CD8-positive, alpha-beta memory T cell (primary cell): ENCODE measurements at regions not wholly inside any gene's neighbourhood (a gene's known extent, or its start where the extent isn't known, plus 50 kb on each side); places are given as distances from the start of the nearest gene placed in this dataset.
A peak's percentile ranks its signal among the peaks of the same experiment; 100 is the strongest.

Source experiments
- CTCF ChIA-PET: fragments of 350-600 bp; sonication (Branson Sonifier 250); formaldehyde crosslinking; loops from one replicate; lab custom pipeline; 2021; ENCODE audit warnings: antibody characterized with exemption; lab: Charles Lee
- POLR2A ChIA-PET: fragments of 350-600 bp; sonication (Branson Sonifier 250); formaldehyde crosslinking; loops from one replicate; lab custom pipeline; 2021; ENCODE audit warnings: antibody characterized with exemption; lab: Charles Lee
- DNase-seq, 5 donors: peaks; one replicate each; pipeline versions ENCODE4 v3.0.0 to v3.0.0-alpha.2; 2020 to 2022; ENCODE audit warnings: mixed read lengths in 1 of 5
- H3K27ac ChIP-seq: one replicate; pipeline ENCODE4 v1.7.0; 2013; ENCODE audit warnings: low read depth, mild to moderate bottlenecking, low read length, moderate library complexity
- H3K27me3 ChIP-seq: 2 replicates; pipeline ENCODE4 v1.7.0; 2013; ENCODE audit warnings: low read length, mild to moderate bottlenecking; ENCODE audit not compliant: insufficient read depth, poor library complexity, severe bottlenecking
- H3K36me3 ChIP-seq: 2 replicates; pipeline ENCODE4 v1.7.0; 2013; ENCODE audit warnings: mild to moderate bottlenecking, low read length, moderate library complexity; ENCODE audit not compliant: insufficient read depth
- H3K4me1 ChIP-seq: 2 replicates; pipeline ENCODE4 v1.7.0; 2013; ENCODE audit warnings: mild to moderate bottlenecking, low read length, moderate library complexity; ENCODE audit not compliant: insufficient read depth
- H3K4me3 ChIP-seq: 2 replicates; pipeline ENCODE4 v1.7.0; 2013; ENCODE audit warnings: mild to moderate bottlenecking, low read length
- H3K9me3 ChIP-seq: 2 replicates; pipeline ENCODE4 v1.7.0; 2013; ENCODE audit warnings: mild to moderate bottlenecking, low read length
- H3K27ac Mint-ChIP-seq, 8 donors: one replicate each; pipeline ENCODE4 v1.8.0; 2020 to 2021; ENCODE audit warnings: mixed read lengths in 8 of 8, mild to moderate bottlenecking in 6 of 8, inconsistent platforms in 3 of 8, moderate library complexity in 3 of 8
- H3K27me3 Mint-ChIP-seq, 2 donors: one replicate each; pipeline ENCODE4 v1.8.0; 2020 to 2021; ENCODE audit warnings: mixed read lengths in 2 of 2, mild to moderate bottlenecking in 1 of 2, moderate library complexity in 1 of 2
- H3K36me3 Mint-ChIP-seq, 3 donors: one replicate each; pipeline ENCODE4 v1.8.0; 2020 to 2021; ENCODE audit warnings: mixed read lengths in 3 of 3, inconsistent platforms in 1 of 3, mild to moderate bottlenecking in 1 of 3
- H3K4me1 Mint-ChIP-seq, 3 donors: one replicate each; pipeline ENCODE4 v1.8.0; 2020 to 2021; ENCODE audit warnings: mixed read lengths in 3 of 3, inconsistent platforms in 1 of 3, mild to moderate bottlenecking in 1 of 3
- H3K4me3 Mint-ChIP-seq, 7 donors: one replicate each; pipeline ENCODE4 v1.8.0; 2020 to 2021; ENCODE audit warnings: mixed read lengths in 7 of 7, mild to moderate bottlenecking in 6 of 7, moderate library complexity in 4 of 7, inconsistent platforms in 2 of 7
- H3K9me3 Mint-ChIP-seq, 5 donors: one replicate each; pipeline ENCODE4 v1.8.0; 2020 to 2022; ENCODE audit warnings: mixed read lengths in 5 of 5, mild to moderate bottlenecking in 3 of 5, moderate library complexity in 2 of 5, inconsistent platforms in 1 of 5

DNA sequence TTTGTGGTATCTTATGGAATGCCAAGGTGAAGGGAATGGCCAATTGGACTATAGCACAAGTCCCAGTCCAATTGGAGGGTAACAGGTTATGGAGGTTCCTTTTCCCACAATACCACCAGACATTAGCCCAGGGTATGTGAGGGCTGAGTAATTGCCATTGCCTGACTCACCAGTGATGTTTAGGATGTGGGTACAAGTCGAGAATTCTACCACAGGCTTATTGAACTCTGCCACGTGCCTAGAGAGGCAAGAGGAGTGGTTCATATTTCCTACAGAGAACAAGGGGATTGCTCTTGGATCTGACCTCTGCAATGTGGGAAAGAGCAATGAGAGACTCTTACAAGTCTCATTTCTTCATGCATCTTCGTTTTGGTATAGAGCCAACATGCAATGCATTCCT is 85.0 kb upstream of the XCR1 start:
- Histone ChIP-seq H3K27me3 (no peaks in the 10 kb centered on the region), H3K27ac (no peak overlapping the region), H3K4me1 (peaks cover 32% of the 10 kb centered on the region), H3K9me3 (no peaks in the 10 kb centered on the region), H3K36me3 (no peaks in the 10 kb centered on the region), H3K4me3 (no peak overlapping the region)
- CTCF ChIA-PET = no interaction called here
- Mint-ChIP-seq H3K36me3 (no peaks in the 10 kb centered on the region), H3K27ac (peak overlapping the region in 4 of 8 donors; percentile 1 to 26 (median 16)), H3K4me3 (no peak overlapping the region), H3K27me3 (no peaks in the 10 kb centered on the region), H3K9me3 (no peaks in the 10 kb centered on the region), H3K4me1 (peaks cover 47 to 50% (median 48%) of the 10 kb centered on the region in 3 donors)
- DNase-seq = no peak
- POLR2A ChIA-PET = no interaction called here

- ChIA-PET POLR2A (no interaction called here), CTCF (no interaction called here)
- Histone ChIP-seq H3K27me3 (no peaks in the 10 kb centered on the region), H3K9me3 (no peaks in the 10 kb centered on the region), H3K27ac (no peak overlapping the region), H3K4me1 (peaks cover 35% of the 10 kb centered on the region), H3K4me3 (no peak overlapping the region), H3K36me3 (no peaks in the 10 kb centered on the region)
- Mint-ChIP-seq H3K27me3 (no peaks in the 10 kb centered on the region), H3K36me3 (no peaks in the 10 kb centered on the region), H3K4me3 (peak overlapping the region; percentile 5 to 74 (median 41)), H3K27ac (peak overlapping the region in 6 of 8 donors; percentile 75 to 98 (median 86)), H3K9me3 (no peaks in the 10 kb centered on the region), H3K4me1 (peaks cover 59 to 64% (median 61%) of the 10 kb centered on the region in 3 donors)
- DNase-seq = no peak
These were observed 83.6 kb upstream of the XCR1 start for GRCh38 chr3:46110701-46111493.

- Histone ChIP-seq H3K27ac (no peak overlapping the region), H3K9me3 (no peaks in the 10 kb centered on the region), H3K36me3 (no peaks in the 10 kb centered on the region), H3K4me1 (peaks cover 54% of the 10 kb centered on the region), H3K4me3 (no peak overlapping the region), H3K27me3 (no peaks in the 10 kb centered on the region)
- ChIA-PET POLR2A (interaction anchor here (0.7 to 0.8 kb wide), 2 partner anchors 10 to 848 kb away, joined by 3 read pairs; no protein-coding TSS in a partner anchor), CTCF (interaction anchor here (1.3 kb wide), 1 partner anchor 29 kb away, joined by 3 read pairs; no protein-coding TSS in a partner anchor)
- H3K36me3 Mint-ChIP-seq = no peaks in the 10 kb centered on the region
- peak overlapping the region; percentile 27 to 85 (median 54) for H3K4me3 Mint-ChIP-seq
- peak overlapping the region; percentile 65 to 99 (median 97) for H3K27ac Mint-ChIP-seq
- H3K27me3 Mint-ChIP-seq = no peaks in the 10 kb centered on the region
- peaks cover 82 to 87% (median 82%) of the 10 kb centered on the region in 3 donors for H3K4me1 Mint-ChIP-seq
- H3K9me3 Mint-ChIP-seq = no peaks in the 10 kb centered on the region
- DNase-seq = peak in 4 of 5 donors; percentile 30 to 70 (median 58)
These were observed 80.4 kb upstream of the XCR1 start for GRCh38 chr3:46107682-46108081.

GRCh38 chr3:46105306-46105919 is 78.1 kb upstream of the XCR1 start:
- no peak overlapping the region for H3K27ac ChIP-seq
- peaks cover 76 to 83% (median 81%) of the 10 kb centered on the region in 3 donors for H3K4me1 Mint-ChIP-seq

DNA sequence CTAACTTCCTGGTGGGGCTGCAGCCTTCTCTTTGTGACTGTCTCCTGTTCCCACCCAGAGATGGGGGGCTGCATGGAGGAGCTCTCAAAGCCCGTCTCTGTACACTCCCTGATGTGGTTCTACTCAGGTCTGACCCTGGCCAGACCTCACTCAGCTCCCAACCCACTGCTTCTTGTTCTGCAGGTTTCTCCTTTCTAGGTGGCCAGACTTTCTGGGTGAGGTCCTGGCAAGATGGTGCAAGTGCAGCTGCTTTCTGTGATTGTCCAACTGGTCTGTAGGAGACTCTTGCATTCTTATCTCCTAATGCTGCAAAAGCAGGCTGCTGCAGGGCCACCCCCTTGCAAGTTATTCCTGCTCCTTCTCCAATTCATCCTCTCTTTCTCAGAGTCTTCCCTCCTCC is 77.4 kb upstream of the XCR1 start:
- peaks cover 0 to 7% (median 2%) of the 10 kb centered on the region in 3 donors for H3K36me3 Mint-ChIP-seq
- peaks cover 76 to 82% (median 80%) of the 10 kb centered on the region in 3 donors for H3K4me1 Mint-ChIP-seq
- no peaks in the 10 kb centered on the region for H3K36me3 ChIP-seq
- ChIA-PET POLR2A (interaction anchor here (0.6 kb wide), 1 partner anchor 113 kb away, joined by 3 read pairs; no protein-coding TSS in a partner anchor), CTCF (interaction anchor here (1.0 to 2.5 kb wide), 7 partner anchors 9 to 276 kb away, joined by 3 to 10 read pairs (median 4); partner anchors contain the start of gene CCR1)
- no peak overlapping the region for H3K27ac ChIP-seq
- H3K27ac Mint-ChIP-seq = peak overlapping the region; percentile 32 to 98 (median 80)
- H3K4me3 Mint-ChIP-seq = peak overlapping the region in 3 of 7 donors; percentile 19 to 36 (median 29)
- peaks cover 58% of the 10 kb centered on the region for H3K4me1 ChIP-seq
- no peak overlapping the region for H3K4me3 ChIP-seq
- H3K27me3 ChIP-seq = no peaks in the 10 kb centered on the region
- no peaks in the 10 kb centered on the region for H3K9me3 ChIP-seq
- DNase-seq = no peak
- no peaks in the 10 kb centered on the region for H3K27me3 Mint-ChIP-seq
- peaks cover 0 to 3% (median 0%) of the 10 kb centered on the region in 5 donors for H3K9me3 Mint-ChIP-seq

More at GRCh38 chr3:46105306-46105919, 78.1 kb upstream of the XCR1 start:
- no peaks in the 10 kb centered on the region for H3K27me3 Mint-ChIP-seq
- Histone ChIP-seq H3K4me1 (peaks cover 59% of the 10 kb centered on the region), H3K4me3 (no peak overlapping the region), H3K36me3 (no peaks in the 10 kb centered on the region), H3K9me3 (no peaks in the 10 kb centered on the region), H3K27me3 (no peaks in the 10 kb centered on the region)
- ChIA-PET POLR2A (interaction anchor here (0.6 kb wide), 1 partner anchor 113 kb away, joined by 3 read pairs; no protein-coding TSS in a partner anchor), CTCF (interaction anchor here (0.9 to 2.5 kb wide), 8 partner anchors 10 to 453 kb away, joined by 3 to 10 read pairs (median 4); partner anchors contain the start of gene CCR1)
- H3K9me3 Mint-ChIP-seq = peaks cover 0 to 3% (median 0%) of the 10 kb centered on the region in 5 donors
- peaks cover 0 to 3% (median 2%) of the 10 kb centered on the region in 3 donors for H3K36me3 Mint-ChIP-seq
- H3K27ac Mint-ChIP-seq = peak overlapping the region in 7 of 8 donors; percentile 5 to 98 (median 54)
- peak overlapping the region in 5 of 7 donors; percentile 2 to 36 (median 24) for H3K4me3 Mint-ChIP-seq
- no peak for DNase-seq

DNA sequence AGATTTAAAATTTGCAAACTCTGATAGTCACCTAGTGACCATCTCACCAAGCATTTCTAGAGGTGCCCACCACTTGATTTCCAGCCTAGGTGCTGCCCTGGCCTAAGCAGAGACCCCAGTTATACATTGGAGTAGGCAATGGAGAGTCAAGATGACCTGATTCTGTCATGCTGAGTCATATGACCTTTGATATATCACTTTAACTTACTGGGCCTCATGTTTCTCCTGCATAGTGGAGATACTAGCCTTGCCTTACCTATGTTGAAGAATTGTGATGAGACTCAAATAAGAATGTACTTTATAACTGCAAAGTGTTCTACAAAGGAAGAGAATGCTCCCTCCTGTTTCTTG is 75.5 kb upstream of the XCR1 start:
- H3K36me3 Mint-ChIP-seq = peaks cover 0 to 7% (median 2%) of the 10 kb centered on the region in 3 donors
- H3K4me3 ChIP-seq = no peak overlapping the region
- no peaks in the 10 kb centered on the region for H3K9me3 ChIP-seq
- no peak overlapping the region for H3K4me3 Mint-ChIP-seq
- POLR2A ChIA-PET = no interaction called here
- peaks cover 57% of the 10 kb centered on the region for H3K4me1 ChIP-seq
- peak overlapping the region in 4 of 8 donors; percentile 1 to 96 (median 48) for H3K27ac Mint-ChIP-seq
- DNase-seq = no peak
- H3K4me1 Mint-ChIP-seq = peaks cover 74 to 81% (median 79%) of the 10 kb centered on the region in 3 donors
- H3K27ac ChIP-seq = no peak overlapping the region
- H3K9me3 Mint-ChIP-seq = peaks cover 0 to 3% (median 0%) of the 10 kb centered on the region in 5 donors
- CTCF ChIA-PET = interaction anchor here (1.0 to 8.6 kb wide), 4 partner anchors 15 to 276 kb away, joined by 3 to 76 read pairs (median 4); partner anchors contain the start of gene CCR5
- no peaks in the 10 kb centered on the region for H3K27me3 Mint-ChIP-seq
- no peaks in the 10 kb centered on the region for H3K36me3 ChIP-seq
- H3K27me3 ChIP-seq = no peaks in the 10 kb centered on the region

GRCh38 chr3:46102059-46102779 is 74.9 kb upstream of the XCR1 start:
- Histone ChIP-seq H3K4me3 (no peak overlapping the region), H3K27me3 (no peaks in the 10 kb centered on the region), H3K36me3 (no peaks in the 10 kb centered on the region), H3K27ac (no peak overlapping the region), H3K4me1 (peaks cover 57% of the 10 kb centered on the region), H3K9me3 (no peaks in the 10 kb centered on the region)
- ChIA-PET POLR2A (no interaction called here), CTCF (interaction anchor here (0.8 to 8.6 kb wide), 9 partner anchors 15 to 386 kb away, joined by 3 to 76 read pairs (median 4); partner anchors contain the start of gene CCR5)
- peak in 4 of 5 donors; percentile 25 to 73 (median 41) for DNase-seq
- Mint-ChIP-seq H3K4me1 (peaks cover 73 to 81% (median 79%) of the 10 kb centered on the region in 3 donors), H3K27ac (peak overlapping the region in 6 of 8 donors; percentile 43 to 96 (median 79)), H3K9me3 (peaks cover 0 to 3% (median 0%) of the 10 kb centered on the region in 5 donors), H3K4me3 (peak overlapping the region in 2 of 7 donors; percentile 19 to 53), H3K36me3 (peaks cover 0 to 7% (median 2%) of the 10 kb centered on the region in 3 donors), H3K27me3 (no peaks in the 10 kb centered on the region)
